ENCODE measurements at regions not wholly inside any gene's neighbourhood (a gene's known extent, or its start where the extent isn't known, plus 50 kb on each side); places are given as distances from the start of the nearest gene placed in this dataset.

DNA sequence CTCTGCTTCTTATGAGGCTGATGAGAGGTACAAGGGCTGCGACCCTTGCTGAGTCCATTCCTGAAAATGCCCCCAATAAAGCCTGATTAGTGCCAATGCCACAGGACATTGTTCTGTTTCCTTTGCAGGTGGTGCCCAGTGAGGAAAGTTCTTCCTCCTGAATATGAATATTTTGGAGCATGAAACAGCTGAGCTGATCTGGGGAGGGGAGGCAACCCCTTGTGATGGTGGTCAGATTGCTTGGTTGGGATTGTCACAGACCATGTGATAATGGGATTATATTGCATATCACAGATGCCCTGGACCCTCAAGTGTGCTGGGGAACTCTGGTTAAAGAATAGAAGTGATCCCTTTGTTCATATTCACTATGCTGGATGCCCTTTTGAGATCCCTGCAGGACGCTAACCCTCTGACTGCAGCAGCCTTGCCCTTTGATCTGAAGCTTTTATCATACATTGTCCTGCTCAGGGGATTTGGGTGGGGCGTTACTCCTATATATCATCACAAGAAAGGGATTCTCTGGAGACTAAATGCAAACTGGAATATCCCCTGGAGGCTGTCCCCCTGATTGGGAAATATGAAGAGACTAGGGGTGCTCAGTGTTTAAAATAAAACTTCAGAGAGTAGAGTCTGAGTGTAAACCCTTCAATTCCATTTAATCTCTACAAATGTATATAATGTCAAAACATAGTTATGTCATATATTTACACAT is 76.9 kb upstream of the TOP3B start:
- no peak for TF ChIP-seq CTCF (IDR thresholded peaks at IDR 0.05)
- no peak for TF ChIP-seq POLR2A (IDR thresholded peaks at IDR 0.05)
